NCI-H446 treated with DMSO at 0.1 percent for 48 hours (cell line): ENCODE measurements at regions not wholly inside any gene's neighbourhood (a gene's known extent, or its start where the extent isn't known, plus 50 kb on each side); places are given as distances from the start of the nearest gene placed in this dataset.
"Not testable (repeated sequence)": the region's sequence is repeated elsewhere in the genome, so short reads cannot be mapped to it uniquely, and the experiment has no call there.

Experiments used
- DNase-seq: peaks from one replicate; lab custom pipeline; 2025; lab: John Stamatoyannopoulos, UW

DNA sequence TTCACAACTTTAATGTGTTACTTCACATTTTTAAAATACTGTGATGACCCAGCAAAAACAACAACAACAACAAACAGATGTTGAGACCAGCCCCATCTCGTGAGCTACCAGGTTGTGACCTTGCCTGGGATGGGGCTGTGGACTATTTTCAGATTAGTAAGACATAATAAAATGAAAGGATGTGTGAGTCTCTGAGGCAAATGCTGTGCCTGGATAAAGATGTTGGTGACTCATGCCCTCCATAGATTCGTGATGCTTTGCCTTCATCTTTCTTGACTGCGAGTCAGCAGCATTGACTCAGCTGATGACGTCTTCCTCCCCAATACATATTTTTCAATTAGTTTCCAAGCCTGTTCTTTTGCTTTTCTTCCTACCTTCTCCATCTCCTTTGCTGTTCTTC, 453.0 kb upstream of the CFAP20DC start:
- DNase-seq = no peak

DNA sequence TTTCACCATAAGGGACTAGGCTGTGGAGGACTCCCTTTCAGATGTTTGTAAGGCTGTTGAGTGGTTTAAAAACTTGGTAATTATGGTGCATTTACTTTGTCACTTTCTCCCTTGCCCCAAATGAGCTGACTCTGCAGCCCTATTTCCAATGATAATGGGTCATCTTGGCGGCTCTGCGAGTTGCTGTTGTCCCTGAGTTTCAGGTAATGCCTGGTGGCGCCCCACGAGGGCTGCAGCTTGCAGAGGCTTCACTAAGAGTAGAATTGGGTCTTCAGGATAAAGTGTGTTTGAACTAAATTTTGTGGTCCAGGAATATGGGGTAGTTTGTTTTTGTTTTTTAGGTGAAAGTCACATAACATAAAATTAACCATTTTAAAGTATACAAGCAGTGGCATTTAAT, 450.1 kb upstream of the CFAP20DC start:
- no peak for DNase-seq

DNA sequence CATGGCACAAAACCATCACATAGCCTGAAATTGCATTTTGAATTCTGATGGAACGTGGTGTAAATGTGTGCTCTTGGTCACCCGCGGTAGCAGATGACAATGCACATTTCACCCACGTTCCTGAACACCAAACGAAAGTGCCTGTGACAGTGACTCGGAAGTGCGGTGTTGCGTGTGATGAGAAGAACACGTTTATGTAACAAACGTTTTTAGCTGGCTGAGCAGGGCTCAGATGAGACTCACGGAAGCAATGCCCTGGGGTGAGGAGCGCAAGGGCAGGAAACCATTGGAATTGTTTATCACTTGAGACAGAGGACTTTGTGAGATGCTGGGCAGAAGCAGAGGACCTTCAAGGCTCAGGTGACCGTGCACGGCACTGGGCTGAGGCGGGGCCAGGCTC, 449.2 kb upstream of the CFAP20DC start:
- DNase-seq = no peak

DNA sequence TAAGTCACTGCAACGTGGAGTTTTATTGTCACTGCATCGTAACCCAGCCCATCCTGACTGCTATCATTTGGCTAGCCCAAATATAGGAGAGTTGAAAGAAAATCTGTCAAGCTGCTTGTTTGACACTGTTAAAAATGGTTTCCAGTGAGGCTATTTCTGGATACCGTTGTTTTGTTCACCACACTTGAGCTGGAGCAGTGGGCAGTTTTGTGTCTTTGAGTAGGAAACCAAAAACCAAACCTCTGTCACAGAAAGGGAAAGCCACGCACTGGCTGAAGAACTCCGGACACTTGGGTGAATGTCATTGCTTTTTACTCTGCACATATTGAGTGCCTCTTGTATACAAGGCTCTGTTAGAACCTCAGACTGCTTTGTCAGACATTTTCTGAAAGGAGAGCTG, 446.4 kb upstream of the CFAP20DC start:
- no peak for DNase-seq

DNA sequence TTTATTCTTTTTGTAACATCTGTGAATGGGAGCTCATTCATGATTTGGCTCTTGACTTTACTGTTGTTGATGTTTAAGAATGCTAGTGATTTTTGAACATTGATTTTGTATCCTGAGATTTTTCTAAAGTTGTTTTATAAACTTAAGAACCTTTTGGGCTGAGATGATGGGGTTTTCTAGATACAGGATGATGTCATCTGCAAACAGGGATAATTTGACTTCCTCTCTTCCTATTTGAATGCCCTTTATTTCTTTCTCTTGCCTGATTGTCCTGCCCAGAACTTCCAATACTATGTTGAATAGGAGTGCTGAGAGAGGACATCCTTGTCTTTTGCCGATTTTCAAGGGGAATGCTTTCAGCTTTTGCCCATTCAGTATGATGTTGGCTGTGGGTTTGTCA, 445.1 kb upstream of the CFAP20DC start:
- not testable (repeated sequence) for DNase-seq

DNA sequence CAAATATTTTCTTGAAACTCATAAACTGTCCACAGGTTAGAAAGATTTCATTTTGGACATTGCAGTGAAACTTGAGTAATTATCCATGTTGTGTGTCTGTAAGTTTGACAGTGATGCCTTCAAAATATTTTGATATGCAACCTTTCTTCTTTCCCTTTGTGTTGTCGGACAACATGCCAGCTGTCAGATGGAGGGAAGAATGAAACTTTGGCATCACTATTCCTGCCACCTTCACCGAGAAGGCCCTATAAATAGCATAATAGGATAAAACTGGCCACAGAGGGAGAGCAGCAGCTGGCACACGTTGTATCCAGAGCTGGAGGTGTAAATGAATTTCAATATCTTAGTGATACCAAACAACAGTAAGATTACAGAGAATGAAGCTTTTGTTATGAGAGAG, 436.7 kb upstream of the CFAP20DC start:
- no peak for DNase-seq

DNA sequence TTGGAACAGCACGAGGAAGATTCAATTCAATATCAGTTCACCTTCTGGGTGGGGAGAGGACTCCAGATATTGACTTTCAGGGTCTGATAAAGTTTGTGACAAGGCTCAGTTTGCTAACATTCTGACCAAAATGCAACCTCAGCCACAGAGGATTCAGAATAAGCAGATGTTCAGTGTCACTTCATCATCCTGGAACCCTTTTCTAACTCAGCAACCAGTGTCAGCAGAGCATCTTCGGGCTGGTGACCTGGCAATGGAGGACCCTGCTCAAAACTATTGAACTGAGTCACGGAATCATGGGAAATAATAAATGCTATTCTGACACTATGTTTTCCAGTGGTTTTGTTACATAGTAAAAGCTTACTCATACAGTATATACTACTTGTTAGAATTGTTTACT, 433.4 kb upstream of the CFAP20DC start:
- no peak for DNase-seq

DNA sequence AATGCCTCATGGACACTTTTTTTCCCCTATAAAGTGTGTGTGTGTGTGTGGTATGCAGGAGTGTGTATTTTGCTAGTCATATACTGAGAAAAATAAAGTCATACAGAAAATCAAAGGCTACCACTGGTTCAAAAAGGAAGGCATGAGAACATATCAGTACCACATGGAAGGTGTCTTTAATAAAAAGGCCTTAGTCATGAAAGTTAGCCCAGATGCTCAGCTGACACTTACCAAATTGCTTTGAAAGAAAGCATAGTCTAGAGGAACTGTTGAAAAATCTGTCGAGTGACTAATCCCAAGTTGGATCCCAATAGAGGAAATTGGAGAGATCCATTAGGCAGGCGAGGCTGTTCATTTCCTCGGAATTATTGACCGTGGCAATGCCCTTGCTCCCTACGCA, 432.9 kb upstream of the CFAP20DC start:
- no peak for DNase-seq

DNA sequence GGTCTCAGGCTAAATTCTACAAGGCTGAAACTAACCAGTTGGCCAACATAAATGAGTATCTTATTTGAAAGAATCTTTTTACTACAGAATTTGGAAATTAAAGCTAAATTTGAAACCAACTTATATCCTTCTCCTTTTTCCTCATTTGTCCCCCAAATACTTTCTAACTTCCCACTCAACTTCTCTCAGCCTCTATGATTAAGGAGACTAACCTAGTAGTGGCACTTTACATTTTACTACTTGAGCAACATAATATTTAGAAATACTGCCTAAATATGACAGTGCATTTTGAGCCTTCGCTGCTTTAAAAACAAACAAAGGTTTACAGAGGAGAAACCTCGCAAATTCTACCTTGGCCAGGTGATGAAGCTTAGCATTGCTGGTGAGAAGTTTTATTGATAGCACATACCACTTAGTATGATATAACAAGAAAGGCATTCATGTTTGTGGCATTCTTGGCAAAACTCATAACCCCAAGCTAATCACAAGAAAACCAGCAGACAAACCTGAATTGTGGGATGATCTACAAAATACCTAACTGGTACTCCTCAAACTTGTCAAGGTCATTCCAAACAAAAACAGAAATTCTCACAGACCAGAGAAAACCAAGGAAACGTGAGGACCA, 432.1 kb upstream of the CFAP20DC start:
- no peak for DNase-seq

DNA sequence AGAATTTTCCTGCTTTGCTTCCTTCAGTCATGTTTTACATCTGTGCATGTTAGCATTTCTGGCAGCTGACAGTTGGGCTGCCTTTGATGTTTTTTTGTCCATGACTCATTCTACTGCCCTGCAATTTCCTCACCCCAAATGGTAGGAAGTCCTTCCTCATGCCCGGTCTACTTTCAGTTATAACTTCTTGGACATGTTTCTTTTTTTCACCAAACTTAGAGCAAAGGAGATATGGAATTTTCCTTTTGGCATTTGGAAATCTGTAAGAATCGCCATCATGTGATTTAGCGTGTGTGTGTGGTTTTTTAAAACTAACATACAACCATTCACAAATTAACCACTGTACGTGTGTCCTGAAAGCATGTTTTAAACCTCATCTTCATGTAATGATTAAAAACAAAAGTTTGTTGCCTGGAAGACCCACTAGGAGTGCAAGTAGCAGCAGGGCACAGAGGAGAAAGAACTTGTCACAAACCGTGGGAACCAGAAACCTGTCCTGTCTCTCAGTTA, 430.7 kb upstream of the CFAP20DC start:
- no peak for DNase-seq

DNA sequence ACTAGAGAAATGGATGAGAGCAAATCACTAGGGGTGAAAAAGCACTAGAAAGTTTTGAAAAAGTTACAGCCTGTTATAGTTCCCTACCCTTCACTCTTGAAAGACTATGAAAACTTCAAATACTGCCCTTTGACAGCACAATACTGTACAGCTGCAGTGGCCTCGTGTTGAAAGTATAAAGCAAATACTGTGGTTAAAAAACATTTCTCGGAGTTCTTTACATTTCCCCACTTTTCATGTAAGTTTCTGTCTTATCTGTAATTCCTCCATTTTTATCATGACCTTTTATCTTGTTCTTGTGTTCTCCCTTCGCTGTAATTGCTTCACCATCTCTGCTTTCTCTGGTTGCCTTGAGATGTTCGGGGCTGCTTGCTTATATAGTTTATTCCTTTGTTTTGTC, 423.8 kb upstream of the CFAP20DC start:
- DNase-seq = no peak

DNA sequence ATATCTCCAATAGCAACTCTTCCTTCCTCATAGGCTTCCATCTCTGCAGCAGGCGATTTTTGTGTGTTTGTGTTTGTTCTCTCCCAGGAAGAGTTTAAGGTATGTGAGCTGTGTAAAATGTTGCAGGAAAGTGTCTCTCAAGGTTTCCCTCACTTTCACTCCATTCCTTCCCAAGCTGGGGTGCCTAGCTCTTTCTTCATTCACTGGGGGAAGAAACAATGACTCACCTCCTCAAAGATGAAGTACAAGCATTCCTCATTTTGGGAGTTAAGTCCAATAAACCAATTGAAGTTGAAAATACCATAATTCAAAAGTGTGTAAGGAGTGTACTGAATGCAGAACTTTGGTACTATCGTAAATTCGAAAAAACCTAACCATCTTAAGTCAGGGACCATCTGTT, 422.7 kb upstream of the CFAP20DC start:
- no peak for DNase-seq

DNA sequence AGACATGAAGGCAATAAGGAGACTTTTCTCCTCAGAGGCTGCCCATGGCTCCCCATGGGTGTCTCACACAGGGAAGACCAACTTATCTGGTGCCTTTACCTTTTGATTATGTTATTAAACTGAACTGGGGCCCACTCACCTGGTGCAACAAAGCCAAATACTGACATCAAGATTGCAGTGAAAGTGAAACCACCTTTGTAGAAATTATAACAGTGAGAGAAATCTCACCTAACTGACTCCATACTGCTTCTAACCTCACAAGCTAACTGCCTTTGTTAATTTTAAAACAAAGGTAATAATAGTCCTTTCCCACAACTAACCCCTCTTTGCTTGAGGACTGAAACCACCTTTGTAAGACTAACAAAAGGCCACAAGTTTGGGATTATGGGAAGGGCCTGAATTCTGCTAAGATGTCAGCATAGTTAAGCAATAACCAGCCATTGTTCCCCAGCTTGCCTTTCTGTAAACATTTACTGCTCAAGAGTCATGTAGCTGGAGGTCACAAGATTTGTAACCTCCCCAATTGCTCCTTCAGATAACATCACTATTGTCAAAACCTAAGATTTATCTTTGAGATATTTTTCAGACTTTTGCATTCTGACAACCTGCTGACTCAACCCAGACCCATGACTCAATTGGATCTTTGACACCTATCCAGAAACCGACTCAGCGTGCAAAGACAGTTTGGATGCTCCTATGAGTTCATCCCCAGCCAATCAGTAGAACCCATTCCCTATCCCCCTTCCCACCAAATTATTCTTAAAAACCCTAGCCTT, 420.3 kb upstream of the CFAP20DC start:
- no peak for DNase-seq

DNA sequence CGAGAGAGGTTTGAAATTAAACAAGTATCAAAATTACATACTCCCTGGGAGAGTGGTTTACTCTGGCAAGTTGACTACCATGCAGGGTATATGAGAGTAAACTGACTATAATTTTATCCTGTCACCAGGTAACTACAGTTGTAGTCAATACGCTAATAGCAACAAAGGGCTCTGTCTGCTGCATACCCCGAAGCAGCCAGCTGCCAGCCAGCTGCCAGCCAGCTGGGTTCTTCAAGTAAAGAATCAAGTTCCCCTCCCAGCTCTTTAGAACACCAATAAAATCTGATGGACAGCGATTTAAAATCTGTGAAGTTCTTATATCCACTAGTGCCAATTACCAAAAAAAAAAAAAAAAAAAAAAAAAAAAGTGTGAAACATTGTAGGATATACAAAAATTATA, 417.7 kb upstream of the CFAP20DC start:
- DNase-seq = no peak

DNA sequence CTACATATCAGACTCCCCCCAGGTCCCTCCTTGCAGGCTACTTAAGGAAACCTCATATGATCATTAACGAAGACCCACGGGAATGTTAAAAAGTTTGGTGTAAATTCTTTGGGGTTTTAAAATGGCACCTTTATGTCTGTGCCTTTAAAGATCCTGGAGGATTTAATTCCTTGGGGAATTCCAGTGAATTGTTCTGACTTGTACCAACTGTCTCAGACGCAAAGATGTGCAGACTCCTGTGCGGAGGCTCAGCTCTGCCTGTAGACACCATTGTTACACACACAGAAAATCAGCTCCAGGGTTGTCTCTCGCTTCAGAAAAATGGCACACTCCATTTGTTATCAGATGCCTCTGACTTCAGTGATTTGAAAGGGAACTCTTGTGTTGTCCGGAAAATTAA, 414.4 kb upstream of the CFAP20DC start:
- DNase-seq = no peak

DNA sequence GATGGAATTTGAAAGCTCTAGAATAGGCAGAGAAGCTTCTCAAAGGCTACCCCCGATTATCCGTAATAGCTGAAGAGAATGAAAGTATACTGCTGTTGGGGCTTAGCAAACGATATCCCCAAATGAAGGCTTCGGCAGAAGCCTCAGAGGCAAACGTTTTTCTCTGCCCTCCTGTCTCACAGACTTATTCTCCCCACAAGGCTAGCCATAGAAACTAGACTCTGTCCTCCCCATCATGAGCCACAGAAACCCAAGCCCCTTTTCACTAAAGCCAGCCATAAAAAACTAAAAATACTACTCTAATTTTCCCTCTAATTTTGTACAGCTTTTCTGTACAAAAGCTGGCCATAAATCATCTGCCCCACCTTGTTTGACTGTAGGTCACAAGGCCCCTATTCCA, 413.4 kb upstream of the CFAP20DC start:
- DNase-seq = no peak

DNA sequence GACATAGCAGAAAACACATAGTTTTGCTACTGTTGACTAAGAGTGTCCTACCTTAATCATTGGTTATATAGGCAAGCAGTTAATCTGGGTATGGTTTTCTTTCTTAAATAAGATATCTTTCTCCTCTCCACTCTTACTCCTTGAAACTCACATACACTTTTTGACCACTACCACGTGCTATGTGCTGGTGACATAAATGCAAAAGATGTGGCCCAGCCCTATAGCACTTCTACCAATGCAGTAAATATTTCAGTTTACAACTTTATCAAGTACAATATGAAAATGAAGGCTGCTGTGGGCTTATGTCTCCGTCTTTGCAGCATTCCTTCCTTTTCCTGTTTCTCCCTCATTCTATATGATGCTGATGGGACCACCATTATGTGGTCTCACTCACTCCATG, 410.2 kb upstream of the CFAP20DC start:
- no peak for DNase-seq

DNA sequence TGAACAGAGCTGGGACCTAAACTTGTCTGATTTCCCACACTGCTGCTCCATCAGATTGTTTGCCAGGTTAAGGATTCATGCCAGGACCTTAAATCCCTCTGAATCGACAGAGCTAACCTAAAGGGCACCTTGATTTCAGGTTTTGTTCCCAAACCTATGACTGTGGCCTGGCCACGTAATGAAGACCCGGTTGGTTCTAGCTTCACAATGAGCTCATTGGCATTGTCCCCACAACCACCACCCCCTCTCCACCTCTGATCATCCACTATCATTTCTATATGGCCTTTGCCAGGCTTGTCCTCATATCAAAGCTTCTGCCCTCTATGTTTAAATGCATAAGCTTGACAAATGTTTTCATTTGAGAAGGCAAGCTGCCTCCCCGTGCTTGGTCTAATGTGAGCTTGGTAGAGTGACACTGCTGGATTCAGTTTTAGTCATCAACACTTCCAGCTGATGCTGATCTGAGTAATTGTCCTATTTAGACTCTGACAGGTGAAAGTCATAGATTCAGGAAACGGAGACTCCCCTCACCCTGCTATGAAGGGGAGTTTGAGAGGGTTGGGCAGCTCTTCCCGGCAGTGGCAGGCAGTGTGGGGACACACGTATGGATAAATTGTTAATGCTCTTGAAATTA, 407.1 kb upstream of the CFAP20DC start:
- no peak for DNase-seq

DNA sequence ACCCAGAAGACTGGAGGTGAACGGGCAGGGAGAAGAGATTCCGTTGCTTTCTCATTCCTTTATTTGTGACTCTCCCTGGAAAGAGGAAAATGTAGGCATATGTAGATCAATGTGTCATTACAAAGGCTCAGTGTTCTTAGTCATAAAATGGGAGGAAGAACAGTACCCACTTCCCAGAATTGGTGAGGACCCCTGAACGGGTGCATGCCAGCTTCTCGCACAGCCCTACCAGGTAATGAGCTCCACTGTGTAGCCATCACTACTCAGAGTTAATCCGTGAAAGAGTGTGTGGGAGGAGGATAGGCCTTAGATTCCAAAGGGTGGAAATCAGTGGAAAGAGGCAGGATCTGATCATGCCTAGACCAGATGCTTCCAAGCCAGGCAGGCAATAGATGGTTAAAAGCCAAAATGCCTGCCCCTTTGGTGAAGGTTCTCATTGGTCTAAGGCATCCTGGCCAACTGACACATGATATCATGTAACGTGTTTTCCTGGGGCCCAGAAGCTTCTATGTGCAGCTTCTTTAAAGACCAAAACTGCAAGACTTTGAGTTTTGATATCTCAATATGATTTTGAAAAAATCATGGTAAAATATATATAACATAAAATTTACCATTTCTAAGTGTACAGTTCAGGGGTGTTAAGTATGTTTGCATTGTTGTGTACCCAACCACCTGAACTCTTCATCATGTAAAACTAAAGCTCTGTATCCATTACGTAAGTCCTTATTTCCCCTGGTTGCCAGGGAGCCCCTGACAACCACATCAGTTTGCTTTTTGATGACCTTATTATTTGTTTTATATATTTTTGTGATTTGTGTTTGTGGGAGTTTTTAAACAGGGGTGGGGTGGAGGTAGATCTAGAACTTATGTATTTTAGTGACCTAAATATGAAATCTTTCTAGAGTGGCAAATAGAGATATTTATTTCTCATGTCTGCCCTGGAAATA, 402.2 kb upstream of the CFAP20DC start:
- no peak for DNase-seq

DNA sequence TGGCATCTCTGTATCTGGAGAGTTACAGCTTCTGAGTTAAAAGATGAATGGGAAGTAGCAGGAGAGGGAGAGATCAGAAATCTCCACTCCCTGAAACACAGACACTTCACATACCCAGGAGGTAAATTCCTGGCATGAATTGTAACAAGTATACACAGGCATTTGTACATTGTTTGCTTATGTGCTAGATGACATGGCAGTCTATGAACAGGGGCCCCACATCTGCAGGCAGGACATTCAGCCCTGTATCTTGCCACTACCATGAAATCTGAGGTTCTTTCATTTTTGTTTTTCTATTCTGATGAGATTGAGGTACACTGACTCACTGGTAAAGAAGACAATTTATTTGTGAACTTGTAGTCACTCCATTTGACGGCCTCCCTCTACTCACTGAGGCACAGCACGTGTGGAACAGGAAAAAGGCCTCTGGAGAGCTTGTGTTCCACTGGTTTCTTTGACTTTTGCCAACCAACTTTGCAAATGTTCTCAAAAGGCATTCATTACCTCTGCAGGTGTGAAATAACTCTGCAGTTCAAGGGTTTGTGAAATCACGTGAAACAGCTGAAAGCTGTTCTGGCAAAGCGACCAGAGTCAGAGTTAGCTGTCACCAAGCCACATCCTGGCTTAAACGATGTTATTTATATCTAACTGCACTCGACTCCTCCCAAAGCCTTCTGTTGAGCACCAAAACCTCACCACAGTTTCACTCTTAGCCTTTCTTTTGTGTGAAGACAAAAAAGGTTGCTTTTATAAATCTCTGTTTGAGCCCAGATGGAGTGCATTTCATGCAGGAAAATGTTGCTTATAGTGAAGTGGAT, 401.3 kb upstream of the CFAP20DC start:
- DNase-seq = no peak

DNA sequence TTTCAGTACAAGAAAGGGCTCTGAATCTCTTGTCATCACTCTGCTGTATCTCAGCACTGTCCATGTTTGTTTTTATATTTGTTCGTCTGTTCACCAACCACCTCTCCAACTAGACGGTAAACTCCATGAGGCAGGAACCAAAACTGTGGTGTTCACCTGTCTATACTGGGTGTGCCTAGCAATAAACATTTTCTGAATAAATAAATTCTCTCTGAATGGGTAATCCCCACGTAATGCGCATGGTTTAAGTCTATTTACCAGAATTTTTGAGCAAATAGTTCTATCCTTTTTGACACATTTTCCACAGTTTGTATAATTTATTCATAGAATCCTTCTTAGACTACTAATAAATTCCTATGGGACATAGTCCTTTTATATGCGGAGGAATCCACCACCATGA, 400.6 kb upstream of the CFAP20DC start:
- DNase-seq = no peak
